ENCODE measurements at regions not wholly inside any gene's neighbourhood (a gene's known extent, or its start where the extent isn't known, plus 50 kb on each side); places are given as distances from the start of the nearest gene placed in this dataset.

GRCh38 chr2:14684516-14684915 lies 52.0 kb downstream of the LRATD1 start:
- FAIRE-seq = no peak

- no peak for FAIRE-seq
Observed at GRCh38 chr2:14690926-14691325, 58.4 kb downstream of the LRATD1 start.

DNA sequence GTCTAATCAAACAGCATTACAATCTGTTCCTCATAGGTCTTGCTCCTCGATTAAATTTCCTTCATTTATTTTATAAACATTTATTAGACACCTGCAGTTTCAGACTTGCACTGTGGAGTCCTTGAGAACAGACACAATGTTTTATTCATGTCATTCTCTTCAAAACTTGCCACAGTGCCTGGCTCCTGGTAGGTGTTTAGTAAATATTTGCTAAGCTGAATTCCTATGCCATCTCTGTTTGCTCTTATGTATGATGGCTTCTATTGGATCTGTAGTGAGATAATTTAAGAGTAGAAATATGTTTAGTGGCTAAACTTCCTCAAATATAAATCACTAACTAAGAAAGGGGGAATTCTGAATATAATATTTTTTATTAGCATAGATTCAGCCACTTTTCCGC lies 61.4 kb downstream of the LRATD1 start:
- no peak for FAIRE-seq

- no peak for FAIRE-seq
Observed at GRCh38 chr2:14700753-14701152, 68.2 kb downstream of the LRATD1 start.

GRCh38 chr2:14702258-14702657 lies 69.7 kb downstream of the LRATD1 start:
- FAIRE-seq = no peak

DNA sequence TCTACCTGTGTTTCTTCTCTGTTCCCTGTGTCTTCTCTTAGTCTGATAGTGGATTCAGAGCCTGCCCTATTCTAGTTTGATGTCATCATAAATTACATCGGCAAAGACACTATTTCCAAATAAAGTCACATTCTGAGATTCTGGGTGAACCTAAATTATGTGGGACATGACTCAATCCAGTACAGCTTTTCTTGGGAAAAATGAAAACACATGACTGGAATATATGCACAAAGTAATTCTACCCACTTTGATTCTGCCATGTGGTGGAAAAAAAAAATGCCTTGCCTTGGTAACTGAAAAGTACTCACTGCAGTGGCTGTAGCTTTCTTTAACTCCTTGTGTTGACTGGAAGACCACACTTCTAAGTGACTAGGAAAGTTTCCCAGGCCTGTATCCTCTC lies 73.7 kb downstream of the LRATD1 start:
- FAIRE-seq = no peak

DNA sequence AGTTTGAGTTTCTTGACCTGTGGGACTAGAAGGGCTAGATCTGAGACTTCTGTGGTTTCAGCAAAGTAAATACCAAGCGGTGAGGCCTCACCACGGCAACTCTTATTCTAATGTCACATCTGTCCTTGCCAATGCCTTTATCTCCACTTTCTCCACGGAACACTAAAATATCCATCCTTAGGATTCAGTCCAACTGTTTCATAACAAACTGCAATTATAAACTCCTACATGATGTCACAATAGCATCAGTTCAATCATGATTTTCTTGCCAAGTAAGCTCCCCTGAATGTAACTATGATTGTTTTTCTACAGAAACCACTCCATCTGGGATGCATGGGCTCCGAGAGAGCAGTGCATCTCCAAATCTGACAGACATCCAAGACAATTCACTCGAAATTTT lies 79.6 kb downstream of the LRATD1 start:
- no peak for FAIRE-seq

GRCh38 chr2:14713248-14713647 lies 80.7 kb downstream of the LRATD1 start:
- no peak for FAIRE-seq

DNA sequence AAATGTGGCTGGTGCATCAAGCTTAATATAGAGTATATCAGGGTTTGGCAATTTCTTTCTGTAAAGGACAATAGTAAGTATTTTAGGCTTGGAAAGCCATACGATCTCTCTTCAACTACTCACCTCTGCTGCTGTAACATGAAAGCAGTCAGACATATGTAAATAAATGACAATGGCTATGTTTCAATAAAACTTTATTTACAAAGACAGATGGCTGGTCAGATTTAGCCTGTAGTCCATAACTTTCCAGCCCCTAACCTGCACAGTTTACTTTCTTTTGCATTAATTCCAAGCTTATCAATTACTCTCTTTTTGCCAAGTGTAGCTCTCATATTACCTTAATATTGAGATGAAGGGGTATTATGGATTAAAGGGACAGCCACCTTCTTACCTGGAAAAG lies 83.1 kb downstream of the LRATD1 start:
- FAIRE-seq = no peak

DNA sequence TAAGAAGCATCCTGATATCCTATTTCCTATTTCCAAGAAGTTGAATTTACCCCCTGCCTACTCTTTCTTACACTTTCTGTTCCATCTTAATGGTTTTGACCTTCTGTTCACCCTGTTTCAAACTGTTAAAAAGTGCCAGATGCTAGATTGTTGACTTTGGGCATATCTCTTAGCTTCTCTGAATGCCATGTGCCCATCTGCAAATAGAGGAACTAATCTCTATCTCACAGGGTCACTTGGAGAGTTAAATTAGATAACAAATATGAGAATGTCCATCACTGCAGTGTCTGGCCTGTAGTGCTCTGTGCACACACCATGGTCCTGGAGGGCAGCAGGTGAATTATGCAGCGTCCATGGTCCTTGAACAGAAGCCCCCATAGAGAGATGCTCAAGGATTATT lies 83.8 kb downstream of the LRATD1 start:
- FAIRE-seq = no peak

DNA sequence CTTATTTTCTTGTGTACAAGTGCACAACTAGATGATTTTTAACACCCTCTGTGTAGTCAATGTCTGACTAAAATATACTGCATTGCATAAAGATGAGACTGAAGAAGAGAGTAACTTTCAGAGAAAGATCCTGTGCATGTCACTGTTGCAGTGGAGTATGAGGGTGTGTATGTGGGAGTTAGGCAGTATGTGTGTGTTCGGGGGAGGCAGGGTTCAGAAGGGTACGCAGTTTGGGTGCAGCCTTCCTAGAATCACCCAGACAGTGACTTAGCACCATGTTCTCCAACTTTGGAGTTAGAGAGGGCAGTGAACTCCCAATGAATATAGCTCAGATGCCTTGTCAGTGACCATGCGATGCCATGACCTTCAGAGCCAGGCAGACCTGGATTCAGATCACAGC lies 84.6 kb downstream of the LRATD1 start:
- FAIRE-seq = no peak

DNA sequence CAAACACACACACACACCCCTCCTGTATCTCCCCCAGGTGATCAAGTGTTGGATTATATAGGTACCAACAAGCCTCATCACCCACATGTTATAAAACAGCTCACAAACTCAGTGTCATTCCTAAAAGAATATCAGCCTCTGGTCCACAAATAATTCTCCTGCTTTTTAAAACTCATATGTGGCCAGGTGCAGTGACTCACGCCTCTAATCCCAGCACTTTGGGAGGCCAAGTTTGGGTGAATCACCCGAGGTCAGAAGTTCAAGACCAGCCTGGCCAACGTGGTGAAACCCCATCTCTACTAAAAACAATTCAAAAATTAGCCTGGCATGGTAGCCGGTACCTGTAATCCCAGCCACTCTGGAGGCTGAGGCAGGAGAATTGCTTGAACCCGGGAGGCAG lies 87.8 kb downstream of the LRATD1 start:
- FAIRE-seq = no peak

GRCh38 chr2:14720739-14721138 lies 88.2 kb downstream of the LRATD1 start:
- FAIRE-seq = no peak

GRCh38 chr2:14722904-14723570 lies 90.5 kb downstream of the LRATD1 start:
- no peak for FAIRE-seq

- FAIRE-seq = no peak
Observed at GRCh38 chr2:14723684-14724083, 91.2 kb downstream of the LRATD1 start.

DNA sequence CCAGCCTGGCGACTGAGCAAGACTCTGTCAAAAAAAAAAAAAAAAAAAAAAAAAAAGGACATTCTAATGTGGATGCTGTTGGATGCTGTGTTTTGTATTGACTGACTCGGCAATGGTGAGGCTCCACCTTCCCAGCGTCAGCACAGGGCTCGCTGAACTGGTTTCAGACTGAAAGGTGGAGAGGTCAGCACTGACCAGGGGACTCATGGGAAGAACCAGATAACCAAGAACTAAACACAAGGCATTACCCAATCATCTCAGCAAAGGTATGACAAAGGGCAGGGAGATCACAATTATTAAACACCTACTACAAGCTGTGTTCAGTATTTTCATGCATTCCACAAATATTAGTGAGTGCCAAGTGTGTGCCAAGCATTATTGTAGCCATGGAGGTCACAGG lies 103.2 kb downstream of the LRATD1 start:
- no peak for FAIRE-seq

DNA sequence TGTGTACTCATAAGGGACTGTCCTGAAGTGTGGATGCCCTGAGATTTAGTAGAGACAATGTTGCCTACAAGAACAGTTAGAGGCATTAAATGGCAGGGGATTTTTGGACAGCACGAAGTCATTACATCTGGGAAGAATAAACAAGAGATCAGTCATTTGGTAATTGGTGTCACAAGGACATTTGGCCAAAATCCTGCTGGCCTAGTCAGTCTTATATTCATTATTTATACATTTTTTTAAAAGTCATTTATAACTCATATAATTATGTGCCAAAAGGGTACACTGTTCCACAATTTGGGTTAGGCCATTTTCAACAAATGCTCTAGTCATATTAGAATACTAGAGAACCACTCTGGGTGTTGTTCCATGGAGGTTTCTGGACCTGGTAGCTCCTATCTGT lies 104.7 kb downstream of the LRATD1 start:
- FAIRE-seq = no peak

DNA sequence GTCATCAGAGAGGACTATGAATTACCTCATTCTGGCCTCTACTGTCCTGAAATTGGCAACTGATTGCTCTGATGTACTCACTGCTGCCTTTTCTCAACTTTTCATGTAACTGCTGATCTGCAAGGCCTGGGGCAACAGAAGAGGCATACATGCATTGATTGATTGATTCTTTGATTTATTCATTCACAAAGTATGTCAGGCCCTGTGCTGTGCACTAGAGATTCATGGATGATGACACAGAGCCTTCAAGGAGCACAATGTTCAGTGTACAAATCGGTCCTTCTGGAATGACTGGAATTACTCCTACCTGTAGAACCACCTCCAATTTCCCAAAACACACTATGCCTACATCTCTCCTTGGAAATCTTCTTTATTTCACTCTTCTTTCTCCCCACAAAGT lies 111.3 kb downstream of the LRATD1 start:
- no peak for FAIRE-seq

GRCh38 chr2:14745288-14746076 lies 113.0 kb downstream of the LRATD1 start:
- no peak for FAIRE-seq

- no peak for FAIRE-seq
Observed at GRCh38 chr2:14746133-14746532, 113.6 kb downstream of the LRATD1 start.

GRCh38 chr2:14747447-14747846 lies 114.9 kb downstream of the LRATD1 start:
- no peak for FAIRE-seq

- no peak for FAIRE-seq
Observed at GRCh38 chr2:14749884-14750283, 117.4 kb downstream of the LRATD1 start.

GRCh38 chr2:14750433-14750832 lies 117.9 kb downstream of the LRATD1 start:
- no peak for FAIRE-seq

DNA sequence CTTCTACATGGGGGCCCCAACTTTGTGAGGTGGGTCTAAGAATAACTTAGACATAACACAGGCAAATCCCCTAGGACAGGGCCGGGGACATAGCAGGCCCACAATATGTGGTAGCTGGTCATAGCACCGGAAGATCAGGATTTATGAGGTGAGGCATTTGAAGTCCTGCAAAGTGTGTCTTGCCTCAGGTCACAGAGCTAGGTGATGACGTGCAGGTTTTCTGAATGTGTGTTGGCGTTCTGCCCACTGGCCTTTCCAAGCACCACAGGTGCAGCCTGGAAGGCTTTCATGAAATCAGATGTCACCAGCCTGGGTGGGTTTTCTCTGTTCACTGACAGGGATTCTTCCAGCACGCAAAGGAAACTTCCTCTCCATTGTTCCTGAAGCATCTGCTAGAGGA lies 119.1 kb downstream of the LRATD1 start:
- FAIRE-seq = no peak

DNA sequence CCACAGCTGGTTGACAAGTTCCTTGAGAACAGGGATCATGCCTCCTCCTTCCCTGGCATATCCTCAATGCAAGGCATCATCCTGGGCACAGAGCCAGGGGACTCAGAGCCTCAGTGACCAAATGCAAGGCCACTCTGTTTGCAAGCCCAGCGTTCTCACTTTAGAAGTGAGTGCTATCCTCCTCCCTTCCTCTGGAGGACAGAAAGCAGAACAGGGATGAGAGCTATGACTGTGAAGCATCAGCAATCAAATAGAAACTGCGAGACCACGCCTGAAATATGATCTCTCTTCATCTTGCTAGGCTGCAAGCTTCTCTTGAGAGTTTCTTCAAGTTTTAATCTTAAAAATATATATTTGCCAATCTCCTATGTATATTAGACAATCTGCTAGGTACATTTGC lies 119.8 kb downstream of the LRATD1 start:
- FAIRE-seq = no peak

Data from G401.6 (cell line).